Endothelial cell of umbilical vein (primary cell): ENCODE measurements at regions not wholly inside any gene's neighbourhood (a gene's known extent, or its start where the extent isn't known, plus 50 kb on each side); places are given as distances from the start of the nearest gene placed in this dataset.

ENCODE experiments used
- BruUV-seq: library from RNA; stranded (reverse); fragments of 400-500 nt; replicated peaks from 2 replicates; lab custom pipeline; 2021; lab: Mats Ljungman, UMichigan
- CTCF ChIA-PET: fragments of 300-600, 350-600 bp; sonication (Branson Sonifier 250); formaldehyde crosslinking; loops from one replicate; lab custom pipeline; 2021; ENCODE audit warnings: antibody characterized with exemption, inconsistent platforms; lab: Charles Lee
- POLR2A ChIA-PET: fragments of 300-600, 350-600 bp; sonication (Branson Sonifier 250); formaldehyde crosslinking; loops from one replicate; lab custom pipeline; 2021; ENCODE audit warnings: antibody characterized with exemption, inconsistent platforms; lab: Charles Lee
- DNase-seq: peaks from one replicate; pipeline ENCODE4 v3.0.0-alpha.2; 2011; ENCODE audit warnings: low read depth, low spot score
- FAIRE-seq: peaks from 2 replicates; lab custom pipeline; 2011; peaks lifted over from hg19 to GRCh38; lab: Jason Lieb, UNC
- H2AFZ ChIP-seq: 2 replicates; pipeline ENCODE4 v1.6.0; 2012; ENCODE audit warnings: low read depth, low read length, control low read depth, inconsistent platforms
- H3K27ac ChIP-seq: 2 replicates; pipeline ENCODE4 v1.5.1; 2011; ENCODE audit warnings: low read depth, mild to moderate bottlenecking, control low read depth, low read length, moderate library complexity; ENCODE audit not compliant: insufficient read depth
- H3K27me3 ChIP-seq, 2 experiments: 2 replicates each; pipeline versions ENCODE4 v1.6.0 to v1.6.1; 2011; ENCODE audit warnings: low read length in 2 of 2, mixed read lengths in 1 of 2; ENCODE audit not compliant: control insufficient read depth in 2 of 2, insufficient read depth in 2 of 2
- H3K36me3 ChIP-seq, 2 experiments: 2 replicates in 1 of 2; 3 replicates in 1 of 2; pipeline ENCODE4 v1.5.1; 2011; ENCODE audit warnings: low read length in 2 of 2, mild to moderate bottlenecking in 1 of 2, moderate library complexity in 1 of 2; ENCODE audit not compliant: control insufficient read depth in 2 of 2, insufficient read depth in 2 of 2; ENCODE audit errors: extremely low read depth in 1 of 2
- H3K4me1 ChIP-seq: 3 replicates; pipeline ENCODE4 v1.5.1; 2011; ENCODE audit warnings: mild to moderate bottlenecking, low read length; ENCODE audit not compliant: control insufficient read depth, insufficient read depth; ENCODE audit errors: extremely low read depth
- H3K4me2 ChIP-seq: 2 replicates; pipeline ENCODE4 v1.6.1; 2011; ENCODE audit warnings: low read length, control low read depth, mixed read lengths; ENCODE audit not compliant: insufficient read depth
- H3K4me3 ChIP-seq, 3 experiments: fragments of 200-600 bp in 1 of 3; sonication (generic), shearing (Covaris generic) in 1 of 3; replicated peaks in 1 of 3; 2 replicates each; pipeline ENCODE4 v1.5.1; 2011 to 2016; ENCODE audit warnings: control low read depth in 3 of 3, low read length in 3 of 3, mild to moderate bottlenecking in 2 of 3, inconsistent platforms in 1 of 3, low read depth in 1 of 3, moderate library complexity in 1 of 3; ENCODE audit not compliant: insufficient read depth in 1 of 3
- H3K79me2 ChIP-seq: 2 replicates; pipeline ENCODE4 v1.6.0; 2012; ENCODE audit warnings: low read length, inconsistent platforms; ENCODE audit not compliant: control insufficient read depth, insufficient read depth
- H3K9ac ChIP-seq: replicated peaks from 2 replicates; pipeline ENCODE3; 2011; ENCODE audit warnings: low read length, control low read depth; ENCODE audit not compliant: insufficient read depth; ENCODE audit errors: extremely low read depth
- H3K9me1 ChIP-seq: replicated peaks from 3 replicates; pipeline ENCODE4 v1.6.0; 2011; ENCODE audit warnings: mild to moderate bottlenecking, low read length; ENCODE audit not compliant: control insufficient read depth, insufficient read depth; ENCODE audit errors: extremely low read depth
- H3K9me3 ChIP-seq: replicated peaks from 2 replicates; pipeline ENCODE4 v1.5.1; 2012; ENCODE audit warnings: low read length, inconsistent platforms; ENCODE audit not compliant: control insufficient read depth, insufficient read depth
- H4K20me1 ChIP-seq: replicated peaks from 2 replicates; pipeline ENCODE3; 2011; ENCODE audit warnings: mild to moderate bottlenecking, low read length; ENCODE audit not compliant: control insufficient read depth, insufficient read depth; ENCODE audit errors: extremely low read depth
- GATA2 ChIP-seq: IDR thresholded peaks from 2 replicates; pipeline ENCODE4 v1.7.0; 2011; ENCODE audit warnings: low read depth, mild to moderate bottlenecking, moderate library complexity, mixed read lengths, low read length; ENCODE audit not compliant: insufficient read length, insufficient read depth
- dilution Hi-C: fragments of 300-500 bp; cut with MboI; formaldehyde crosslinking; loops from one replicate; pipeline ENCODE4 v1.15.0; 2019; ENCODE audit warnings: low sequenced_read_pairs; ENCODE audit not compliant: extremely low pct_ligation_motif_present
- intact Hi-C: fragments of 100-400 bp; cut with micrococcal nuclease; formaldehyde crosslinking; loops from one replicate; pipeline ENCODE4 v1.10.0; 2022
- TF ChIP-seq, protein P1 (sequence below), 2 donors: IDR thresholded peaks; 1 replicate in 1 of 2; 2 replicates in 1 of 2; pipeline ENCODE4 v1.5.1; 2011; ENCODE audit warnings: low read length in 2 of 2, mild to moderate bottlenecking in 2 of 2, moderate library complexity in 2 of 2, control low read depth in 1 of 2, inconsistent platforms in 1 of 2, low read depth in 1 of 2; ENCODE audit not compliant: insufficient read depth in 1 of 2; ENCODE audit errors: extremely low read depth in 1 of 2
- TF ChIP-seq, protein P2 (sequence below): IDR thresholded peaks from 2 replicates; pipeline ENCODE4 v1.6.1; 2011; ENCODE audit not compliant: insufficient read depth, insufficient read length

DNA sequence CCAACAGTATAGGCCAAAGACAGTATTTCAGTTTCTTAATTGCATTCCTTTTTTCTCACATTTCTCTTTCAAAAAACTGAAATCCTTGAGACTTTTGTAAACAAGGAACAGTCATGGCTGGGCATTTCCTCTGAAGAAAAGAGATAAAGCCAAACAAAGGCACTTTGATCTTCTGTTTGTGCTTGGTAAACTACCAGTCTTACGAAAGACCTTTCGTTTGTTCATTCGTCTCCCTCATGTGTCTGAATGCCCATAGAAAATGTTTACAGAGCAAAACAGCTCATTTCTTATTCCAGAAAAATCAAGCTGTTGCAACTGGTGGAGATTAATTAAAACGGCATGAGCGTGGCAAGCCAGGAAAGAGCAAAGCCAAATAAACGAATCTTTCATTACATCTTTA is 178.0 kb downstream of the GASK1B start:
- intact Hi-C loops = loop anchor here (5.0 to 10.0 kb wide), 2 partner anchors 377 to 630 kb away; no protein-coding TSS in a partner anchor

More for the DNA sequence above, 178.0 kb downstream of the GASK1B start:
- H4K20me1 ChIP-seq = no peaks in the 10 kb centered on the region
- dilution Hi-C loops = no loop called here
- DNase-seq (peak; percentile 50), FAIRE-seq (no peak)
- H3K4me1 ChIP-seq = peaks cover 39% of the 10 kb centered on the region
- no peaks in the 10 kb centered on the region for H3K9me1 ChIP-seq
- no peaks in the 10 kb centered on the region for H3K9me3 ChIP-seq
- ChIA-PET POLR2A (no interaction called here), CTCF (interaction anchor here (0.7 to 1.0 kb wide), 2 partner anchors 171 to 177 kb away, joined by 3 to 14 read pairs; no protein-coding TSS in a partner anchor)
- no peaks in the 10 kb centered on the region for H3K36me3 ChIP-seq
- H3K27me3 ChIP-seq = no peaks in the 10 kb centered on the region
- H3K9ac ChIP-seq = peak overlapping the region; percentile 19
- no TSS peak for BruUV-seq
- peak overlapping the region in 1 of 3 experiments; percentile 1 for H3K4me3 ChIP-seq
- H3K4me2 ChIP-seq = peak overlapping the region; percentile 67
- H2AFZ ChIP-seq = peak overlapping the region; percentile 41
- H3K27ac ChIP-seq = peak overlapping the region; percentile 42
- TF ChIP-seq, protein P1, sequence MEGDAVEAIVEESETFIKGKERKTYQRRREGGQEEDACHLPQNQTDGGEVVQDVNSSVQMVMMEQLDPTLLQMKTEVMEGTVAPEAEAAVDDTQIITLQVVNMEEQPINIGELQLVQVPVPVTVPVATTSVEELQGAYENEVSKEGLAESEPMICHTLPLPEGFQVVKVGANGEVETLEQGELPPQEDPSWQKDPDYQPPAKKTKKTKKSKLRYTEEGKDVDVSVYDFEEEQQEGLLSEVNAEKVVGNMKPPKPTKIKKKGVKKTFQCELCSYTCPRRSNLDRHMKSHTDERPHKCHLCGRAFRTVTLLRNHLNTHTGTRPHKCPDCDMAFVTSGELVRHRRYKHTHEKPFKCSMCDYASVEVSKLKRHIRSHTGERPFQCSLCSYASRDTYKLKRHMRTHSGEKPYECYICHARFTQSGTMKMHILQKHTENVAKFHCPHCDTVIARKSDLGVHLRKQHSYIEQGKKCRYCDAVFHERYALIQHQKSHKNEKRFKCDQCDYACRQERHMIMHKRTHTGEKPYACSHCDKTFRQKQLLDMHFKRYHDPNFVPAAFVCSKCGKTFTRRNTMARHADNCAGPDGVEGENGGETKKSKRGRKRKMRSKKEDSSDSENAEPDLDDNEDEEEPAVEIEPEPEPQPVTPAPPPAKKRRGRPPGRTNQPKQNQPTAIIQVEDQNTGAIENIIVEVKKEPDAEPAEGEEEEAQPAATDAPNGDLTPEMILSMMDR (IDR thresholded peaks at IDR 0.05; ENCODE audit: extremely low read depth in 1 of 2, insufficient read depth in 1 of 2, low read depth in 1 of 2, low read length in 2 of 2) = no peak
- peak; percentile 28 for TF ChIP-seq GATA2
- TF ChIP-seq, protein P2, sequence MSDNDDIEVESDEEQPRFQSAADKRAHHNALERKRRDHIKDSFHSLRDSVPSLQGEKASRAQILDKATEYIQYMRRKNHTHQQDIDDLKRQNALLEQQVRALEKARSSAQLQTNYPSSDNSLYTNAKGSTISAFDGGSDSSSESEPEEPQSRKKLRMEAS = no peak
- no peaks in the 10 kb centered on the region for H3K79me2 ChIP-seq
